GM12864 (cell line): ENCODE measurements at regions not wholly inside any gene's neighbourhood (a gene's known extent, or its start where the extent isn't known, plus 50 kb on each side); places are given as distances from the start of the nearest gene placed in this dataset.

Experiments
- DNase-seq: peaks from one replicate; pipeline ENCODE4 v3.0.0-alpha.2; 2011; ENCODE audit warnings: low read depth
- H3K4me3 ChIP-seq: 2 replicates; pipeline ENCODE4 v1.5.1; 2011; ENCODE audit warnings: mild to moderate bottlenecking, low read depth, low read length, control low read depth
- TF ChIP-seq, protein P1 (sequence below): IDR thresholded peaks from 2 replicates; pipeline ENCODE4 v1.5.1; 2011; ENCODE audit warnings: low read depth, mild to moderate bottlenecking, moderate library complexity, low read length, control low read depth, inconsistent platforms; ENCODE audit errors: missing control alignments

DNA sequence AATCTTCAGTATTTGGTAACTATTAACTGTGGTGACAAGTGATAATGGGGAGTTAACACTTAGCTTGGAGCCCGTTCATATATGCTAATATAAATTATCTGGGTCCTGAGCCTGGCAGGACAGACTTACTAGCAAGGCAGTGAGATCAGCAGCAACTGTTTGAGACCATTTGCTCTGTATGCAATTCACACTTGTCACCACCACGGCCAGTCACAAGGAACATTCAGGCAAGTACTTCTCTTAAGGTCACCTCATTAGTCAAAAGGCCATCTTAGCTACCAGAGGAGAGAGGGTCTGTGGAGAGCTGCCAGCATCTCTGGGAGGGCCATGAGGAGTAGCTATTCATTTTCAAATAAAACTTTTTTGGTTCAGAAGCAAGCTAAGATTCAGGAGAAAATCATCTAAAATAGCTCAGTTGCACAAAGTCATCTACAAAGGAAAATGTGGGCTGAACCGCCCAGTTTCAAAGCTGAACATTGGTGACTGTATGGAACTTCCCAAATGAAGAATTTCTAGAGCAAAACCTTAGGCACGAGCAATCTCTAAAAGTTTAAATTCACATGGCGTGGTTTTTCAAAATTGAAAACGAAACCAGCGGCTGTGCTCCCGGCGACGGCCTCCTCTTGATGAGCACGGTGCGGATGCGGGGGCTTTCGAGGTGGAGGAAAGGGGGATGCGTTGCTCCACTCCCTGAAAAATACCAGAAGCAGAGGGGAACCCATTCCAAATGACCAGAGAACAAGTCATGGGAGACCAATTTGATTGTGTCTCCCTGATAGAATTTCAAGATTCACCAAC, 233.5 kb upstream of the MGMT start:
- DNase-seq, result no peak
- no peak overlapping the region for H3K4me3 ChIP-seq
- TF ChIP-seq, protein P1, sequence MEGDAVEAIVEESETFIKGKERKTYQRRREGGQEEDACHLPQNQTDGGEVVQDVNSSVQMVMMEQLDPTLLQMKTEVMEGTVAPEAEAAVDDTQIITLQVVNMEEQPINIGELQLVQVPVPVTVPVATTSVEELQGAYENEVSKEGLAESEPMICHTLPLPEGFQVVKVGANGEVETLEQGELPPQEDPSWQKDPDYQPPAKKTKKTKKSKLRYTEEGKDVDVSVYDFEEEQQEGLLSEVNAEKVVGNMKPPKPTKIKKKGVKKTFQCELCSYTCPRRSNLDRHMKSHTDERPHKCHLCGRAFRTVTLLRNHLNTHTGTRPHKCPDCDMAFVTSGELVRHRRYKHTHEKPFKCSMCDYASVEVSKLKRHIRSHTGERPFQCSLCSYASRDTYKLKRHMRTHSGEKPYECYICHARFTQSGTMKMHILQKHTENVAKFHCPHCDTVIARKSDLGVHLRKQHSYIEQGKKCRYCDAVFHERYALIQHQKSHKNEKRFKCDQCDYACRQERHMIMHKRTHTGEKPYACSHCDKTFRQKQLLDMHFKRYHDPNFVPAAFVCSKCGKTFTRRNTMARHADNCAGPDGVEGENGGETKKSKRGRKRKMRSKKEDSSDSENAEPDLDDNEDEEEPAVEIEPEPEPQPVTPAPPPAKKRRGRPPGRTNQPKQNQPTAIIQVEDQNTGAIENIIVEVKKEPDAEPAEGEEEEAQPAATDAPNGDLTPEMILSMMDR, result no peak

- TF ChIP-seq, protein P1, result no peak
- no peak overlapping the region for H3K4me3 ChIP-seq
- DNase-seq, result no peak
Measured at GRCh38 chr10:129236274-129236691, 230.8 kb upstream of the MGMT start.

GRCh38 chr10:129241461-129241860, 225.6 kb upstream of the MGMT start:
- DNase-seq, result no peak
- TF ChIP-seq, protein P1, result no peak
- no peak overlapping the region for H3K4me3 ChIP-seq

DNA sequence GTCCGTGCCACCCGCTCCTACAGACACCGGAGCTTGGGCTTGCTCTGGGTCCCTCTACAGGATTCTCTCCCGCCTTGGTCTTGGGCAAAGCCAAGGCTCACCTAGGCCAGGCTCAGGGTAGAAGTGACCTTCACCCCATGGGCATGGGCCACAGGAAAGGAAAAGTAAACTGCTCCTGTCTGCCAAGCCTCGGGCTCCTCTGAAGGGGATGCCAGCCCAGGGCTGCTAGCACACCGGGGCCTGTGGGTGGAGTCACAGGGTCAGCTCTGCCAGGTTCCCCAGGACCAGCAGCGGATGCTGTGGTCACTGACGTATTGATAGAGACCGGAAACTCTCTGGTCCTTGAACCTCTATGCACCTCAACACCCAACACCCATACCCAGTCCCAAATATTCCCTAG, 222.7 kb upstream of the MGMT start:
- no peak overlapping the region for H3K4me3 ChIP-seq
- DNase-seq, result no peak
- TF ChIP-seq, protein P1, result no peak

DNA sequence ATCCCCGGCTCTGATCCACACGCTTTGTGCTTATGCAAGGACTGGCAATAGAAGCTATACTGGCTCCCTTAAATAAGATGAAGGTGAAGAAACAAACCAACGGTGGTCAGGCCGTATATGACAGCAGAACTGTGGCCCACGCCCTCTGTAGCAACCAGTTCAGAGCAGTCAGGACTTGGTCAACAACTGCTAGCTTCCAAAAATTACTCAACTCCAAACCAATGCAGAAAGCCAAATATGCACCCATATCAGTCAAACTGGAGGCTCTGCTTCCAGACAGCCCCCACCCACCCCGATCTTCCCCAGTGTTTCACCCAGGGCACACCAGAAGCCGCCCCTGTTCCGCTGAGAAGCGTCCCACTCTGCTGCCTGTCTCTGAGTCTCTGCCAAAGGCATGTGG, 222.3 kb upstream of the MGMT start:
- H3K4me3 ChIP-seq, result no peak overlapping the region
- TF ChIP-seq, protein P1, result no peak
- DNase-seq, result no peak

GRCh38 chr10:129253161-129253864, 213.7 kb upstream of the MGMT start:
- DNase-seq, result no peak
- no peak overlapping the region for H3K4me3 ChIP-seq
- TF ChIP-seq, protein P1, result no peak

GRCh38 chr10:129253865-129254179, 213.2 kb upstream of the MGMT start:
- TF ChIP-seq, protein P1, result no peak
- DNase-seq, result no peak
- no peak overlapping the region for H3K4me3 ChIP-seq
